ENCODE measurements at regions not wholly inside any gene's neighbourhood (a gene's known extent, or its start where the extent isn't known, plus 50 kb on each side); places are given as distances from the start of the nearest gene placed in this dataset.

GRCh38 chr6:141867767-141868166, 265.0 kb upstream of the GJE1 start:
- no peak for TF ChIP-seq CTCF (IDR thresholded peaks at IDR 0.05; ENCODE audit: poor library complexity, severe bottlenecking)
- no peak for DNase-seq (ENCODE audit: low spot score)
- no peaks in the 10 kb centered on the region for H3K4me1 ChIP-seq (ENCODE audit: insufficient read depth, poor library complexity, severe bottlenecking)
- no peak for ATAC-seq (ENCODE audit: low read depth)
- no peaks in the 10 kb centered on the region for H3K36me3 ChIP-seq (ENCODE audit: low read depth)
- no peaks in the 10 kb centered on the region for H3K27me3 ChIP-seq (ENCODE audit: insufficient read depth, poor library complexity, severe bottlenecking)
- no peak overlapping the region for H3K4me3 ChIP-seq (ENCODE audit: severe bottlenecking)
- H3K9me3 ChIP-seq (ENCODE audit: severe bottlenecking) = no peaks in the 10 kb centered on the region
- H3K27ac ChIP-seq (ENCODE audit: poor library complexity, severe bottlenecking) = no peak overlapping the region

- Histone ChIP-seq H3K4me1 (ENCODE audit: insufficient read depth, poor library complexity, severe bottlenecking) (no peaks in the 10 kb centered on the region), H3K4me3 (ENCODE audit: severe bottlenecking) (no peak overlapping the region), H3K36me3 (ENCODE audit: low read depth) (no peaks in the 10 kb centered on the region), H3K27me3 (ENCODE audit: insufficient read depth, poor library complexity, severe bottlenecking) (no peaks in the 10 kb centered on the region), H3K27ac (ENCODE audit: poor library complexity, severe bottlenecking) (no peak overlapping the region), H3K9me3 (ENCODE audit: severe bottlenecking) (no peaks in the 10 kb centered on the region)
- no peak for ATAC-seq (ENCODE audit: low read depth)
- no peak for DNase-seq (ENCODE audit: low spot score)
- TF ChIP-seq CTCF (IDR thresholded peaks at IDR 0.05; ENCODE audit: poor library complexity, severe bottlenecking) = no peak
Measured at GRCh38 chr6:141866731-141867497, 265.8 kb upstream of the GJE1 start.

GRCh38 chr6:141851063-141851462, 281.7 kb upstream of the GJE1 start:
- DNase-seq (ENCODE audit: low spot score) = no peak
- no peak overlapping the region for H3K4me3 ChIP-seq (ENCODE audit: severe bottlenecking)
- no peak for ATAC-seq (ENCODE audit: low read depth)
- H3K27ac ChIP-seq (ENCODE audit: poor library complexity, severe bottlenecking) = no peak overlapping the region
- H3K9me3 ChIP-seq (ENCODE audit: severe bottlenecking) = no peaks in the 10 kb centered on the region
- H3K27me3 ChIP-seq (ENCODE audit: insufficient read depth, poor library complexity, severe bottlenecking) = no peaks in the 10 kb centered on the region
- H3K36me3 ChIP-seq (ENCODE audit: low read depth) = no peaks in the 10 kb centered on the region
- no peak for TF ChIP-seq CTCF (IDR thresholded peaks at IDR 0.05; ENCODE audit: poor library complexity, severe bottlenecking)
- H3K4me1 ChIP-seq (ENCODE audit: insufficient read depth, poor library complexity, severe bottlenecking) = no peaks in the 10 kb centered on the region

- no peak for DNase-seq (ENCODE audit: low spot score)
- H3K27ac ChIP-seq (ENCODE audit: poor library complexity, severe bottlenecking) = no peak overlapping the region
Measured at GRCh38 chr6:141848029-141848890, 284.5 kb upstream of the GJE1 start.

More at GRCh38 chr6:141848029-141848890, 284.5 kb upstream of the GJE1 start:
- no peaks in the 10 kb centered on the region for H3K4me1 ChIP-seq (ENCODE audit: insufficient read depth, poor library complexity, severe bottlenecking)
- H3K27me3 ChIP-seq (ENCODE audit: insufficient read depth, poor library complexity, severe bottlenecking) = no peaks in the 10 kb centered on the region
- no peaks in the 10 kb centered on the region for H3K9me3 ChIP-seq (ENCODE audit: severe bottlenecking)
- no peaks in the 10 kb centered on the region for H3K36me3 ChIP-seq (ENCODE audit: low read depth)
- no peak for TF ChIP-seq CTCF (IDR thresholded peaks at IDR 0.05; ENCODE audit: poor library complexity, severe bottlenecking)
- ATAC-seq (ENCODE audit: low read depth) = no peak; the same call in 2 of the 3 replicates
- H3K4me3 ChIP-seq (ENCODE audit: severe bottlenecking) = no peak overlapping the region

All from RWPE2 (cell line).